GM18909 (cell line): ENCODE measurements at regions not wholly inside any gene's neighbourhood (a gene's known extent, or its start where the extent isn't known, plus 50 kb on each side); places are given as distances from the start of the nearest gene placed in this dataset.
"Not testable (repeated sequence)": the region's sequence is repeated elsewhere in the genome, so short reads cannot be mapped to it uniquely, and the experiment has no call there.

Source experiments
- ATAC-seq: cut with Tn5 transposase; IDR thresholded peaks from one replicate; pipeline ENCODE4 v1.9.1; 2021; ENCODE audit warnings: mild to moderate bottlenecking; ENCODE audit not compliant: unreplicated experiment, poor library complexity

GRCh38 chr20:23299673-23300050, 50.9 kb upstream of the NXT1 start:
- ATAC-seq = no peak

GRCh38 chr20:23298926-23299672, 51.5 kb upstream of the NXT1 start:
- no peak for ATAC-seq

DNA sequence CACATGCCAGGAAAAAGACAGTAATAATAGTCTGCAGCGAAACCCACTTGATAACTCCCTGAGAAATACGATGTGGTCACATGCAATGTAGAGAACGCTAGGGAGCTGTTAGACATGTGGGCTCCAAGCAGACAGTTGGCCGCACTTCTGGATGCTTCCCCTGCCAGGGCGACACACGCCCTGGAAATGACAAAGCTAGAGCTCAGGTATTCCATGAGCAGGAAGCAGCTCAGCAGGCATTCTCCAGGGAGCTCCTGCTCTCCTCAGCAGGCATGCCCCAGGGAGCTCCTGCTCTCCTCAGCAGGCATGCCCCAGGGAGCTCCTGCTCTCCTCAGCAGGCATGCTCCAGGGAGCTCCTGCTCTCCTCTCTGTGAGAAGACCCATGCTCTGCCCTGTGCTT, 52.4 kb upstream of the NXT1 start:
- ATAC-seq = no peak

- ATAC-seq = no peak
Measured at GRCh38 chr20:23296841-23297701, 53.5 kb upstream of the NXT1 start.

- no peak for ATAC-seq
Measured at GRCh38 chr20:23295934-23296333, 54.7 kb upstream of the NXT1 start.

- no peak for ATAC-seq
Measured at GRCh38 chr20:23294671-23295070, 55.9 kb upstream of the NXT1 start.

- no peak for ATAC-seq
Measured at GRCh38 chr20:23294166-23294565, 56.4 kb upstream of the NXT1 start.

DNA sequence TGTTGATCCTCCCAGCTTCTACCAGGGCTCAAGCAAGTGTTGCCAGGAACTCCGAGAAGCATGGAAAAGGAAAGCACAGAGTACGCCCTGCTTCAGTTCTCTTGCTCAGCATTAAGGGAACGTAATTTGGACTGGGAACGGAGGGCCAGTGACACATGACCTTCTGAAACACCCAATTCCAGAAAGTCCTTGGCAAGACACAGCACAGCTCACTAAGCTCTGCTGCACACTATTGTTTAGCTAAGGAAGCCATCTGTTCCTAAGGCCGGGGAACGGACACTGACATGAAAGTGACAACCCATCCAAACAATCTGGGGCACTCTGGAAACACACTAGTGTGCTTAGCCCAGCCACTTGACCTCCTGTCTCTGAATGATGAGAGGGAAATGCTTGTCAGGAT, 56.9 kb upstream of the NXT1 start:
- ATAC-seq = no peak

DNA sequence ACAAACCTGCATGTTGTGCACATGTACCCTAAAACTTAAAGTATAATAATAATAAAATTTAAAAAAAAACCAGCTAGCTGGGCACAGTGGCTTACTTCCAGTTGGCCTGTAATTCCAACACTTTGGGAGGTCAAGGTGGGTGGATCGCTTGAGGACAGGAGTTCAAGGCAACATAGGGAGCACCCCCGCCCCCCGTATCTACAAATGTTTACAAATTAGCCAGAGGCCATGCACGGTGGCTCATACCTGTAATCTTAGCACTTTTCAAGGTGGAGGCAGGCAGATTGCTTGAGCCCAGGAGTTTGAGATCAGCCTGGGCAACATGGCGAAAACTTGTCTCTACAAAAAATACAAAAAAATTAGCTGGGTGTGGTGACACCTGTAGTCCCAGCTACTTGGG, 58.3 kb upstream of the NXT1 start:
- ATAC-seq = not testable (repeated sequence)

- ATAC-seq = no peak
Measured at GRCh38 chr20:23291575-23292240, 58.9 kb upstream of the NXT1 start.

DNA sequence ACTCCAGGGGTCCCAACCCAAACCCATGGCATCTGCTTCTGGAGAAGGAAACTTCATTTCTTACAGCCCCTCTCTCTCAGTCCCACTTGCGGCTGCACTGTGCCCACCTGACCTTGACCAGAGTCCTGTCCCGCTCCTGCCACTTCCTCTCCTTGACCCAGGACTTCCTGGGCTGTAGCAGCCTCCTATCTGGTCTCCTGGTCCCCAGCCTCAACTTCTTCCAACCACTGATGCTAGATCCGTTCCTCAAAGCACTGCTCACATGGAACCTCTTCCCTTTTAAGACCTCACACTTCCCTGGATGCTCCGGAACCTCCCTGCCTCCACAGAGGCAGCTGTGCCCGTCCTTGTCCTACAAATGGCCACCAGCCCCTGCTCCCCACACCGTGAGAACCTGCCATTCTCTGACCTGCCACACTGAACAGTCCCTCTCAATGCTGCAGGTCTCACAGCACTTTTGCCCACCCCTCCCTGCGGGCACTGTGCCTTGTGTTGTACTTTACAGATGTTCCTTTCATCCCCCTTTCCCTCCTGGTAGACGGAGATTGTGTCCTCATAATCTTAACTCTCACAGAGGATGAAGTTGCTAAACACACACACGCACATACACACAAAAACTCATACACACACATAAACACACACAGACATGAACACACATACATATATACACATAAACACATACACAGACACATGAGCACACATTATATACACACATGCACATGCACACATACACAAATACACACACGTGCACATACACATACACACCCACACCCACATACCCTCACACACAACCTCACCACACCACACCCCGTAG, 59.6 kb upstream of the NXT1 start:
- no peak for ATAC-seq

DNA sequence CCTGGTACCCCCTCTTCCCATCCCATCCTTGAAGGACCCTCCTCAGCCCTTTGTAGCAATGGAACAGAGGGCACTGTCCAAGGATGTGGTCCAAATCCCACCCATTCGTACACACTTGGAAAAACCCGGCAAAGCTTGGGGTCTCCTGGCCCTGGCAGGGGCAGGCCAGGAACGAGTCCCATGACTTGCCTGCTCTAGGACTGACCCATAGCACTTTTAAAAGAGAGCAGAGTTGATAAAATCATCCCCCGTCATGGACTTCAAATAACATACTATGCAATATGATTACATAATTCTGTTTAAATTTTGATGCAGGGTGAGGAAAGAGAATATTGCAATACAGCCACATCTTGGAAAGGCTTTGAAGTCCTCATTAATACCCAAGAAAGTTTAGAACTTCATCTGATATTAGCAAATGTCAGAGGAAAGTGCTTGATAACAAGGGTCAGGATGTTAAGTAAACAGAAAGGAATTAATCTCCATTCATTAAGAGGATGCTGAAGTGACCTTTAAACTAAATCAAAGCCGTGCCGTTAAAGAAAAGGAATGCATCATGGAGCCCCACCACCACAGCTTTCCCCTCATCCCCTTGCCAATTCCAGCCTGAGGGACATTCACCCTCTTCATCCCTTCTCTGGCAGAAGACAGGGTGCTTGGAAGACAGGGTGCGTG, 60.7 kb upstream of the NXT1 start:
- ATAC-seq = no peak

- no peak for ATAC-seq
Measured at GRCh38 chr20:23289249-23289648, 61.3 kb upstream of the NXT1 start.

GRCh38 chr20:23287354-23288190, 63.0 kb upstream of the NXT1 start:
- no peak for ATAC-seq

DNA sequence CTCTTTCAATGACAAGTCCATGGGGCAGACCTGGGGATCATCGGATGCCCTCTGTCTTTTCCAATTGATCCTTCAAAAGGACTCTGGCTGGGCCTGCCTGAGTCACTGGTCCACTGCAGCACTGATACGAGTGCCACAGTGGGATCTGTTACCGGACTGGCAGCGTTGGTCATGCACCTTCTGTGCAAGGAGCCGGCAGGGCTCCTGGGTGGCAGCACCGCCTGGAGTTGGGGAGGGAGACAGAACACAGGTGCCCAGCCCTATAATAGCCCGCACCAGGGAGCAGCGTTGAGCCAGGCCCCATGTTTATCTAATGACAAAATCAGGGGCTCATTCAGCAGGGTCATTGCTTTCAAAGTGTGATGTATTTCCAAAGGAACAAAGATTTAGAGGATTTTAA, 64.2 kb upstream of the NXT1 start:
- no peak for ATAC-seq

DNA sequence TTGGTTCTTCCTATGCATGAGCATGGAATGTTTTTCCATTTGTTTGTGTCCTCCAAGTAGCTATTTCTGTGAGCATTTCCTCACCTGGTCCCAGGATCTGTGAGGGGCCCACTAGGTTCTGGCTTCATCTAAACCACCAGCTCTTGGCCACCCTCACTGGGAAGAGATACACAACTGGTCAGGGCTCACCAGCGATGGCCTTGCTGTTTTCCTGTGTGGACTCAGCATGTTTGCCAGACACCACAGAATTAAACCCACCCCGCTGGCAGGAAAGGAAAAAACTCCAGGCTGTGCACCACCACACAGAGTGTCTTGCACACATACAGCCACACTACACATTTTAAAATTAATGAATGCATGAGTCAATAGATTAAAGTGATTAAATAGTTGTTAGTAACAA, 65.1 kb upstream of the NXT1 start:
- no peak for ATAC-seq

DNA sequence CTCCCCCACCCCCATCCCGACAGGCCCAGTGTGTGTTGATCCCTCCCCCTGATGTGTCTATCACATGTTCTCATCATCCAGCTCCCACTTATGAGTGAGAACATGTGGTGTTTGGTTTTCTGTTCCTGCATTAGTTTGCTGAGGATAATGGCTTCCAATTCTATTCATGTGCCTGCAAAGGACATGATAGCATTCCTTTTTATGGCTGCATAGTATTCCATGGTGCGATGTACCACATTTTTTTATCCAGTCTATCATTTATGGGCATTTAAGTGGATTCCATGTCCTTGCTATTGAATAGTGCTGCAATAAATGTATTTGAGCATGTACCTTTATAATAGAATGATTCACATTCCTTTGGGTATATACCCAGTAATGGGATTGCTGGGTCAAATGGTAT, 66.6 kb upstream of the NXT1 start:
- no peak for ATAC-seq

- no peak for ATAC-seq
Measured at GRCh38 chr20:23283096-23283850, 67.3 kb upstream of the NXT1 start.
